ENCODE measurements at regions not wholly inside any gene's neighbourhood (a gene's known extent, or its start where the extent isn't known, plus 50 kb on each side); places are given as distances from the start of the nearest gene placed in this dataset.
"Not testable (repeated sequence)": the region's sequence is repeated elsewhere in the genome, so short reads cannot be mapped to it uniquely, and the experiment has no call there.

DNA sequence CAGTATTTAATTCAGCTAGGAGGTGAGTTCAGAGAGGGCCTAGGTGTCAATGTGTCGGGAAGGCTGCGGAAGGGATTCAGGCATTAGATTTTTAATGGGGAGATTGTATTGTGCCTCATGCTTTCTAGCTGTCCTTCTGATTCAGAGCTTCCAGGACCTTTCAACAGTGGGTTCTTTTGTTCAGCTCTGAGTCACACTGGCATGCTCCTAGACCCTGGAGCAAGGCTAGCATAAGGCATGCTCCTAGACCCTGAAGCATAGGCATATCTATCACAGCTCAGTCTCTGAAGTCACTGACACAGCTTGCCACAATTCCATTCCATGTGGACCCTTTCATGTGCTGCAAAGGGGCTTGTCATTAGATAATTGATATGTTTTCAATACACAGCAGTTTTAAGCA, 396.9 kb downstream of the RAB38 start:
- no peak for DNase-seq (ENCODE audit: low spot score)
- Mint-ChIP-seq H3K36me3 (ENCODE audit: low read depth) (no peaks in the 10 kb centered on the region), H3K4me1 (ENCODE audit: low read depth) (no peaks in the 10 kb centered on the region), H3K9me3 (peaks cover 5% of the 10 kb centered on the region), H3K27ac (no peak overlapping the region), H3K4me3 (ENCODE audit: low read depth) (no peak overlapping the region), H3K27me3 (ENCODE audit: low read depth) (no peaks in the 10 kb centered on the region)
- intact Hi-C loops (cut with micrococcal nuclease), result no loop called here

DNA sequence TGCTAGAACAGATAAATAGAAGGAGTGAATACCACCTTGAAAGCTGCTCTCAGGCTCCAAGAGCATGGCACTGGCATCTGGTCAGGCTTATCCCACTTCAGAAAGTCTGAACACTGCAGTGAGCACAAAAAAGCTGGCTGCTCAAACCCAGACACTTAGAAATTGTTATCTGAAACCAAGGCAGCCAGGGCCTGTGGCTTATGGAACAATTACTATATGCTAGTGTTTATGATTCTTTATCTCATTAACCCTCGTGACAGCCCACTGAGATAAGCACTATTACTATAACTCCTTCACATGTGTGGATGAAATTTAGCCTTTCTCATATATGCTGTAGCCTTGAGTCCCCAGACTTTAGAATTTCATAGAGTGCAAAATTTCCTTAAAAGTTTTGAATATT, 400.2 kb downstream of the RAB38 start:
- Mint-ChIP-seq H3K4me1 (ENCODE audit: low read depth) (no peaks in the 10 kb centered on the region), H3K27me3 (ENCODE audit: low read depth) (no peaks in the 10 kb centered on the region), H3K36me3 (ENCODE audit: low read depth) (no peaks in the 10 kb centered on the region), H3K9me3 (no peaks in the 10 kb centered on the region), H3K4me3 (ENCODE audit: low read depth) (no peak overlapping the region), H3K27ac (no peak overlapping the region)
- DNase-seq (ENCODE audit: low spot score), result no peak
- intact Hi-C loops (cut with micrococcal nuclease), result no loop called here

DNA sequence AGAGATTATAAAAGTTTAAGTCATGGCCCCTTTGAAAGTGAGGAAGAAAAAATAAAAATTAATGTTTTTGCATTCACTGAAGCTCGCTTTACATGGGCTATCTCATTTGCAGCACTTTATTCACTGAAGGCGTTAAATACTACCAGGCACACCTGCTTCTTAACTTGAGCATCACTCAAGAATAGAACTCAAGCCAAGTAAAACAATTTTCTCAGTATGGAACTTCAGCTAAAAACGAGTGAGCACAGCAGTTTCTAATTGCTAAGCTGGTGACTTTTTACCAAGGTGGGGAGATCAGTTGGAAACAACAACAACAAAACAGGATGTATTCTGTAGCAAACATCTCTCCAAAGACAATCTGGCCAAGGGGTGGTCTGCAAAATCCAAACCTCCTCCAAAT, 405.6 kb downstream of the RAB38 start:
- Mint-ChIP-seq H3K4me3 (ENCODE audit: low read depth) (no peak overlapping the region), H3K9me3 (peaks cover 3% of the 10 kb centered on the region), H3K4me1 (ENCODE audit: low read depth) (no peaks in the 10 kb centered on the region), H3K27ac (no peak overlapping the region), H3K27me3 (ENCODE audit: low read depth) (no peaks in the 10 kb centered on the region), H3K36me3 (ENCODE audit: low read depth) (no peaks in the 10 kb centered on the region)
- intact Hi-C loops (cut with micrococcal nuclease), result no loop called here
- DNase-seq (ENCODE audit: low spot score), result no peak

- DNase-seq (ENCODE audit: low spot score), result no peak
- Mint-ChIP-seq H3K27ac (no peak overlapping the region), H3K4me3 (ENCODE audit: low read depth) (no peak overlapping the region), H3K4me1 (ENCODE audit: low read depth) (no peaks in the 10 kb centered on the region), H3K27me3 (ENCODE audit: low read depth) (no peaks in the 10 kb centered on the region), H3K9me3 (peaks cover 3% of the 10 kb centered on the region), H3K36me3 (ENCODE audit: low read depth) (no peaks in the 10 kb centered on the region)
- intact Hi-C loops (cut with micrococcal nuclease), result no loop called here
Observed at GRCh38 chr11:87767615-87768014, 407.6 kb downstream of the RAB38 start.

DNA sequence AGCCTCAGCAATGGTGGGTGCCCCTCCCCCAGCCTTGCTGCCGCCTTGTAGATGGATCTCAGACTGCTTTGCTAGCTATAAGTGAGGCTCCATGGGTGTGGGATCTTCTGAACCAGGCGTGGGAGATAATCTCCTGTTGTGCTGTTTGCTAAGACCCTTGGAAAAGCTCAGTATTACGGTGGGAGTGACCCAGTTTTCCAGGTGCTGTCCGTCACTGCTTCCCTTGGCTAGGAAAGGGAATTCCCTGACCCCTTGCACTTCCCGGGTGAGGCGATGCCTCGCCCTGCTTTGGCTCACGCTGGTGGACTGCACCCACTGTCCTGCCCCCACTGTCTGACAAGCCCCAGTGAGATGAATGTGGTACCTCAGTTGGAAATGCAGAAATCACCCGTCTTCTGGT, 411.2 kb downstream of the RAB38 start:
- H3K9me3 Mint-ChIP-seq, result not testable (repeated sequence)

DNA sequence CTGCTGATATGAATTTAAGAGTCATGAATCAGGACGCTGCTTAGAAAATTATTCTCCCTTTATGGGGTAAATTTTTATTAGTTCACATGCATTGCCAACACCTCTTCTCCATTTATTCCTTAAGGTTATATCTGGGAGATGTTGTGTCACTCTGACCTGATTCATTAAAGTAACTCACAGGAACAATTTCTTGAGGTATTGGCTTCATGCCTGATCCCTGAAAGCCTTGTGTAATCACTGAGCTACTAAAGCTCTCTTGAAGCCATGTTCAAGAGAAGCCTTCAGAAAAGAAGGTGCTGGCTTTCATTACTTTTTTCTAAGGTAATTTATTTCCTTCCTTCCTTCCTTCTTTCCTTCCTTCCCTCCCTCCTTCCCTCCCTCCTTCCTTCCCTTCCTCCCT, 420.6 kb downstream of the RAB38 start:
- no peaks in the 10 kb centered on the region for H3K4me1 Mint-ChIP-seq (ENCODE audit: low read depth)
- intact Hi-C loops (cut with micrococcal nuclease), result no loop called here
- H3K27me3 Mint-ChIP-seq (ENCODE audit: low read depth), result no peaks in the 10 kb centered on the region
- H3K4me3 Mint-ChIP-seq (ENCODE audit: low read depth), result no peak overlapping the region
- no peak overlapping the region for H3K27ac Mint-ChIP-seq
- H3K9me3 Mint-ChIP-seq, result no peaks in the 10 kb centered on the region
- H3K36me3 Mint-ChIP-seq (ENCODE audit: low read depth), result no peaks in the 10 kb centered on the region
- DNase-seq (ENCODE audit: low spot score), result no peak

More for the DNA sequence above, 411.2 kb downstream of the RAB38 start:
- H3K4me3 Mint-ChIP-seq (ENCODE audit: low read depth); DNase-seq (ENCODE audit: low spot score); H3K27me3 Mint-ChIP-seq (ENCODE audit: low read depth); intact Hi-C loops (cut with micrococcal nuclease); H3K36me3 Mint-ChIP-seq (ENCODE audit: low read depth); H3K27ac Mint-ChIP-seq; H3K4me1 Mint-ChIP-seq (ENCODE audit: low read depth): not testable (repeated sequence)

GRCh38 chr11:87753143-87753542, 422.1 kb downstream of the RAB38 start:
- intact Hi-C loops (cut with micrococcal nuclease), result no loop called here
- Mint-ChIP-seq H3K27me3 (ENCODE audit: low read depth) (no peaks in the 10 kb centered on the region), H3K4me1 (ENCODE audit: low read depth) (no peaks in the 10 kb centered on the region)

DNA sequence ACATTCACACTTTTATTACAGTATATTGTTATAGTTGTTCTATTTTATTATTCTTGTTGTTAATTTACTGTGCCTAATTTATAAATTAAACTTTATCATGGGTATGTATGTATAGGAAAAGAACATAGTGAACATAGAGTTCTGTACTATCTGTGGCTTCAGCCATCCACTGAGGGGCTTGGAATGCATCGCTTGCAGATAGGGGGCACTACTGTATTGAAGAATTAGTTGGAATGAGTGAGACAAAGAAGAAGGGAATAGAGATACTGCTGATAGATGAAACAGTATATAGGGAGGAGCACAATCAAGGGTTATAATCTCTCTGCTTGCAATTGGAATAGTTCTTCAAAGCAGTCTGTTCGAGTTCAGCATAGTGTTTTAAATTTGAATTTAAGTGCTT, 432.2 kb downstream of the RAB38 start:
- H3K4me1 Mint-ChIP-seq (ENCODE audit: low read depth), result no peaks in the 10 kb centered on the region
- DNase-seq (ENCODE audit: low spot score), result no peak
- H3K4me3 Mint-ChIP-seq (ENCODE audit: low read depth), result no peak overlapping the region
- H3K27ac Mint-ChIP-seq, result no peak overlapping the region
- H3K36me3 Mint-ChIP-seq (ENCODE audit: low read depth), result no peaks in the 10 kb centered on the region
- intact Hi-C loops (cut with micrococcal nuclease), result no loop called here
- H3K27me3 Mint-ChIP-seq (ENCODE audit: low read depth), result no peaks in the 10 kb centered on the region
- no peaks in the 10 kb centered on the region for H3K9me3 Mint-ChIP-seq

More at GRCh38 chr11:87753143-87753542, 422.1 kb downstream of the RAB38 start:
- Mint-ChIP-seq H3K9me3 (no peaks in the 10 kb centered on the region), H3K27ac (no peak overlapping the region), H3K4me3 (ENCODE audit: low read depth) (no peak overlapping the region), H3K36me3 (ENCODE audit: low read depth) (no peaks in the 10 kb centered on the region)
- no peak for DNase-seq (ENCODE audit: low spot score)

DNA sequence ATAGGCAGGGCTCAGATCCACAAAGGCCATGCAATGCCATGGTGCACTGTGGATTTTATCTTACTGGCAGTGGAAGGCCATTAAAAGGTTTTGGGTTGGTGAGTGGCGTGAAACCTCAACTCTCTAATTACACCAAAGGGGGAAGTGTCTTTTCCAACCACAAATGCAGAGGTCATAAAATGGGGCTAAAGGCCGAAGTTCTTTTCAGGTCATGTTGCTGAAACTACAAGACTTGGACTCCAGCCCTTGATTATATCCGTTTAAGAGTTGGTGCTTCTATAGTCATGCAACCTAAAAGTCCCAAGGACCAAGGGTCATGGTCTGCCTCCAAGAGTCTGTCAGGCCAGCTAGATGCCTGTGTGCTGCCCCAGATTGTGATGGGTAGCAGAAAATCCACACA, 434.3 kb downstream of the RAB38 start:
- H3K27ac Mint-ChIP-seq, result no peak overlapping the region
- H3K4me1 Mint-ChIP-seq (ENCODE audit: low read depth), result no peaks in the 10 kb centered on the region
- no peaks in the 10 kb centered on the region for H3K36me3 Mint-ChIP-seq (ENCODE audit: low read depth)
- H3K9me3 Mint-ChIP-seq, result no peaks in the 10 kb centered on the region
- intact Hi-C loops (cut with micrococcal nuclease), result no loop called here
- H3K27me3 Mint-ChIP-seq (ENCODE audit: low read depth), result no peaks in the 10 kb centered on the region
- DNase-seq (ENCODE audit: low spot score), result no peak
- no peak overlapping the region for H3K4me3 Mint-ChIP-seq (ENCODE audit: low read depth)

DNA sequence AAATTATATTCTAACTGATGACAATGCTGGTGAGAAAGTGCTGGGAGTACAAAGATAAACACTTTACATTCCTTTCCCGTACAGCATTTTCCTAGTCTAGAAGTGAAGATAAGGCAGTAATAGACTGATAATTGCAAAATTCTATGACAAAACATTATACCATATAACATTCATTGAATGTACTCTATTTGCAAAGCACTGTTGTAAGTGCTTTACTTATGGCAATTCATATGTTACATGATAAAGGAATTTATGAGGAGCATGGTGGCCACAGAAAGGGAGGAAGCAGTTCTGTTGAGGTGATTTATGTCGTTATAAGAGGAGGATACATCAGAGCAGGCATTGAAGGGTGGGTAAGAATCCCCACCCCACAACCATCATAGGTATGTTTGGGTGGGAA, 434.8 kb downstream of the RAB38 start:
- no peaks in the 10 kb centered on the region for H3K9me3 Mint-ChIP-seq
- no peaks in the 10 kb centered on the region for H3K4me1 Mint-ChIP-seq (ENCODE audit: low read depth)
- H3K36me3 Mint-ChIP-seq (ENCODE audit: low read depth), result no peaks in the 10 kb centered on the region
- DNase-seq (ENCODE audit: low spot score), result no peak
- intact Hi-C loops (cut with micrococcal nuclease), result no loop called here
- H3K27ac Mint-ChIP-seq, result no peak overlapping the region
- H3K27me3 Mint-ChIP-seq (ENCODE audit: low read depth), result no peaks in the 10 kb centered on the region
- no peak overlapping the region for H3K4me3 Mint-ChIP-seq (ENCODE audit: low read depth)

DNA sequence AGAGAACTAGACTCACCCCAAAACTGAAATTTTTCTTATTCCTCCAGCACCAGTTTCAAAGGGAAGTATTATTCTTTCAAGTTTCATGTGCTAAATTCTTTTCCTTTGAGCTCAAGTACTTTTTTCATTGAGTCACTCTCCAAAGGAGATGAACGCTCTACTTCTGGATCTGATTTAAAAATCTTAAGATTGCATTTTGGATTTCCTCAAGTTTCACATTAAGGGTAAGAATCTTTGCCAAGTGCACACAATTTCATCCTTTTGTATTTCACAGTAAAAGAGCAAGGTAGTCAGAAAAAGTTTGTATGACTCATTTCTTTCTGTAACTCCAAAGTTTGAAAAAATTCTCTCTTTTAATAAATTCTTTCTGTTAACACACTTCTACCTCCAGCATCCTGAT, 435.5 kb downstream of the RAB38 start:
- Mint-ChIP-seq H3K4me3 (ENCODE audit: low read depth) (no peak overlapping the region), H3K27ac (no peak overlapping the region)

DNA sequence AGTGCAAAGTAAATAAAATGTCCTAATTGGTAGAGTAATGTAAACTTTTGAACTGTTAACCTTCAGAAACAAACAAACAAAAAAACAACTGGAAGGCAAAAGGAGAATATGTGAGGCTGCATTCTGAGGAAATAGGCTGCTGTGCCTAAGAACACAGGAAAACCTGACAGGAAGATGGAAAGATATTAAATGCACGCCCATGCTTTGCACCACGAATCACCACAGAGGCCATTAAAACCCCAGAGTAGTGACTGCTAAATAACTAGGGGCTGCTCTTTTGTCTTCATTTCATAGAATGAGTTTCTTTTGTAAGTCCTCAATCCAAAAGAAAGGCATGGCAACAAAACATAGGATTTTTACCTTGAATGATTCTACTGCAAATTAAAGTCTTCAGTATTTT, 436.0 kb downstream of the RAB38 start:
- no peaks in the 10 kb centered on the region for H3K9me3 Mint-ChIP-seq
- no peaks in the 10 kb centered on the region for H3K27me3 Mint-ChIP-seq (ENCODE audit: low read depth)
- no peaks in the 10 kb centered on the region for H3K36me3 Mint-ChIP-seq (ENCODE audit: low read depth)
- intact Hi-C loops (cut with micrococcal nuclease), result no loop called here
- no peaks in the 10 kb centered on the region for H3K4me1 Mint-ChIP-seq (ENCODE audit: low read depth)
- DNase-seq (ENCODE audit: low spot score), result no peak
- H3K27ac Mint-ChIP-seq, result no peak overlapping the region
- H3K4me3 Mint-ChIP-seq (ENCODE audit: low read depth), result no peak overlapping the region

More for the DNA sequence above, 435.5 kb downstream of the RAB38 start:
- H3K27me3 Mint-ChIP-seq (ENCODE audit: low read depth), result no peaks in the 10 kb centered on the region
- H3K9me3 Mint-ChIP-seq, result no peaks in the 10 kb centered on the region
- no peaks in the 10 kb centered on the region for H3K4me1 Mint-ChIP-seq (ENCODE audit: low read depth)
- DNase-seq (ENCODE audit: low spot score), result no peak
- intact Hi-C loops (cut with micrococcal nuclease), result no loop called here
- no peaks in the 10 kb centered on the region for H3K36me3 Mint-ChIP-seq (ENCODE audit: low read depth)

DNA sequence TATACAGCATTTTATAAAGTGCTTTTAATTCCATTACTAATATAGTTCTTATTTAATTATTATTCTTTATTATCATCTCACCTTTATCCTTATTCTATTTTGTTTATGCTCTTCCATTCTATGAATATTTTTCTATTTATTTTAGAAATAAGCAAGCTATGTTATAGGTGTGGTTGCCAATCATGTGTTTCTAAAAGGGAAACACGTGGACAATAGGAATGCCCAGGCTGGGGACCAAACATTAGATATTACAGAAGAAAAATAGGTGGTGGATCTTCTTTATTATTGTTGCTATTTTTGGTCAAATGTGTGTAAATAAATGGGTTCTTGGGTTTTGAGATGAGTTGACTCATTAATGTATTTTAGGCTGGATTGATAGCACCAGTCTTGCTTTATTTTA, 438.3 kb downstream of the RAB38 start:
- H3K9me3 Mint-ChIP-seq, result no peaks in the 10 kb centered on the region
- H3K27ac Mint-ChIP-seq, result no peak overlapping the region
- DNase-seq (ENCODE audit: low spot score), result no peak
- no peaks in the 10 kb centered on the region for H3K27me3 Mint-ChIP-seq (ENCODE audit: low read depth)
- H3K4me3 Mint-ChIP-seq (ENCODE audit: low read depth), result no peak overlapping the region
- H3K4me1 Mint-ChIP-seq (ENCODE audit: low read depth), result no peaks in the 10 kb centered on the region
- intact Hi-C loops (cut with micrococcal nuclease), result no loop called here
- H3K36me3 Mint-ChIP-seq (ENCODE audit: low read depth), result no peaks in the 10 kb centered on the region

GRCh38 chr11:87726506-87726905, 448.7 kb downstream of the RAB38 start:
- Mint-ChIP-seq H3K36me3 (ENCODE audit: low read depth) (no peaks in the 10 kb centered on the region), H3K27ac (no peak overlapping the region), H3K4me3 (ENCODE audit: low read depth) (no peak overlapping the region), H3K27me3 (ENCODE audit: low read depth) (no peaks in the 10 kb centered on the region), H3K9me3 (no peaks in the 10 kb centered on the region), H3K4me1 (ENCODE audit: low read depth) (no peaks in the 10 kb centered on the region)
- no peak for DNase-seq (ENCODE audit: low spot score)
- intact Hi-C loops (cut with micrococcal nuclease), result loop anchor here (10.0 kb wide), 1 partner anchor 828 kb away; no protein-coding TSS in a partner anchor
